Peyer's patch (tissue), 4 donors: ENCODE measurements at regions not wholly inside any gene's neighbourhood (a gene's known extent, or its start where the extent isn't known, plus 50 kb on each side); places are given as distances from the start of the nearest gene placed in this dataset.
"Not testable (repeated sequence)": the region's sequence is repeated elsewhere in the genome, so short reads cannot be mapped to it uniquely, and the experiment has no call there.

Experiments
- CTCF ChIP-seq, 6 experiments: fragments of 450-650 bp in 4 of 6; fragments of 200-600 bp in 2 of 6; sonication (generic) in 1 of 6; IDR thresholded peaks; one replicate each; pipeline ENCODE4 v1.5.1; 2017 to 2019; ENCODE audit warnings: antibody characterized with exemption in 6 of 6, mild to moderate bottlenecking in 3 of 6, moderate library complexity in 1 of 6
- POLR2A ChIP-seq, 2 donors: fragments of 450-650 bp; IDR thresholded peaks; one replicate each; pipeline ENCODE4 v1.5.1; 2017; ENCODE audit warnings: antibody characterized with exemption in 2 of 2, mild to moderate bottlenecking in 2 of 2, moderate library complexity in 2 of 2

GRCh38 chr13:27350825-27351224, 73.6 kb upstream of the GTF3A start:
- not testable (repeated sequence) for TF ChIP-seq CTCF, POLR2A (IDR thresholded peaks at IDR 0.05)
